Mucosa of descending colon (tissue), 3 donors: ENCODE measurements at regions not wholly inside any gene's neighbourhood (a gene's known extent, or its start where the extent isn't known, plus 50 kb on each side); places are given as distances from the start of the nearest gene placed in this dataset.

Experiments
- ATAC-seq: fragments of 200-7000 bp; cut with Tn5 transposase; one replicate; pipeline ENCODE4 v1.9.1; 2020; ENCODE audit warnings: mild to moderate bottlenecking, moderate library complexity
- DNase-seq, 3 donors: peaks; one replicate each; pipeline ENCODE4 v3.0.0-alpha.2; 2020
- H3K36me3 ChIP-seq: fragments of 200-600 bp; one replicate; pipeline ENCODE4 v1.8.0; 2021; ENCODE audit warnings: low read depth, mild to moderate bottlenecking
- H3K4me1 ChIP-seq: fragments of 200-600 bp; one replicate; pipeline ENCODE4 v1.8.0; 2021; ENCODE audit warnings: low read depth, mild to moderate bottlenecking
- H3K4me3 ChIP-seq: fragments of 200-600 bp; one replicate; pipeline ENCODE4 v1.8.0; 2021; ENCODE audit warnings: mild to moderate bottlenecking
- H3K9me3 ChIP-seq: fragments of 200-600 bp; one replicate; pipeline ENCODE4 v1.8.0; 2021; ENCODE audit warnings: mild to moderate bottlenecking
- intact Hi-C, 2 donors: fragments of 100-400 bp; cut with DNase I in 1 of 2; cut with micrococcal nuclease in 1 of 2; formaldehyde crosslinking; loops; one replicate each; pipeline versions ENCODE4 v1.11.0 to v1.11.1; 2022; cut with DNase I, micrococcal nuclease
- TF ChIP-seq, protein P1 (sequence below): fragments of 200-600 bp; IDR thresholded peaks from one replicate; pipeline ENCODE4 v1.8.0; 2022; ENCODE audit warnings: antibody characterized with exemption, mild to moderate bottlenecking
- donor health status: DM: no; HTN: no; CAD: no; lungs with moderate emphysema.
- donor health status: DM: no; HTN: no; CAD: no.
- donor health status: DM: no; HTN: yes; CAD: no.

GRCh38 chrX:107549504-107549903 lies 78.8 kb upstream of the PRPS1 start:
- H3K4me3 ChIP-seq, result no peak overlapping the region
- intact Hi-C loops, result no loop called here
- TF ChIP-seq, protein P1, sequence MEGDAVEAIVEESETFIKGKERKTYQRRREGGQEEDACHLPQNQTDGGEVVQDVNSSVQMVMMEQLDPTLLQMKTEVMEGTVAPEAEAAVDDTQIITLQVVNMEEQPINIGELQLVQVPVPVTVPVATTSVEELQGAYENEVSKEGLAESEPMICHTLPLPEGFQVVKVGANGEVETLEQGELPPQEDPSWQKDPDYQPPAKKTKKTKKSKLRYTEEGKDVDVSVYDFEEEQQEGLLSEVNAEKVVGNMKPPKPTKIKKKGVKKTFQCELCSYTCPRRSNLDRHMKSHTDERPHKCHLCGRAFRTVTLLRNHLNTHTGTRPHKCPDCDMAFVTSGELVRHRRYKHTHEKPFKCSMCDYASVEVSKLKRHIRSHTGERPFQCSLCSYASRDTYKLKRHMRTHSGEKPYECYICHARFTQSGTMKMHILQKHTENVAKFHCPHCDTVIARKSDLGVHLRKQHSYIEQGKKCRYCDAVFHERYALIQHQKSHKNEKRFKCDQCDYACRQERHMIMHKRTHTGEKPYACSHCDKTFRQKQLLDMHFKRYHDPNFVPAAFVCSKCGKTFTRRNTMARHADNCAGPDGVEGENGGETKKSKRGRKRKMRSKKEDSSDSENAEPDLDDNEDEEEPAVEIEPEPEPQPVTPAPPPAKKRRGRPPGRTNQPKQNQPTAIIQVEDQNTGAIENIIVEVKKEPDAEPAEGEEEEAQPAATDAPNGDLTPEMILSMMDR, result no peak
- no peak for DNase-seq
- H3K4me1 ChIP-seq, result no peaks in the 10 kb centered on the region
- H3K36me3 ChIP-seq, result no peaks in the 10 kb centered on the region
- no peak for ATAC-seq
- no peaks in the 10 kb centered on the region for H3K9me3 ChIP-seq

DNA sequence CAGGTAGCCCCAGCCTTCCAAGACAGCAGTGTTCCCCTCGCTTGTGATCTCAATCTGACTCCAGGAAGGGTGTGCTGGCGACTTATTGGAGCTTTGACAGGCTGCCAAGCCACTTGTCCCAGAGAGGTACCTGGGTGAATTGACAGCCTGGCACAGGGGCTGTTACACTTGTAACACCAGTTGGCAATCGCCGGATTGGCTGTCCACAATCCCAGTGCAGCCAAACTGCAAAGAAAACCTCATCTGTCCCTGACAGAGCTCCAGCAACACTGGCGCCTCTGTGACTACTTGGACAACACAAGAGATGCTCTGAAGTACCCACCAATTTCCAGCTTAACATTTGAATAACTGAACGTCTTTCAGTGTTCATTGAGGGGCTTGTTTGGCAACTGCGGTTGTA lies 76.8 kb upstream of the PRPS1 start:
- DNase-seq, result no peak
- H3K4me3 ChIP-seq, result no peak overlapping the region
- H3K4me1 ChIP-seq, result no peaks in the 10 kb centered on the region
- TF ChIP-seq, protein P1, result no peak
- H3K36me3 ChIP-seq, result no peaks in the 10 kb centered on the region
- intact Hi-C loops, result no loop called here
- H3K9me3 ChIP-seq, result no peaks in the 10 kb centered on the region
- no peak for ATAC-seq

- DNase-seq (no peak), ATAC-seq (no peak)
- Histone ChIP-seq H3K4me3 (no peak overlapping the region), H3K9me3 (no peaks in the 10 kb centered on the region), H3K4me1 (no peaks in the 10 kb centered on the region), H3K36me3 (no peaks in the 10 kb centered on the region)
- TF ChIP-seq, protein P1, result no peak
- intact Hi-C loops, result no loop called here
Measured at GRCh38 chrX:107552930-107553329, 75.4 kb upstream of the PRPS1 start.

DNA sequence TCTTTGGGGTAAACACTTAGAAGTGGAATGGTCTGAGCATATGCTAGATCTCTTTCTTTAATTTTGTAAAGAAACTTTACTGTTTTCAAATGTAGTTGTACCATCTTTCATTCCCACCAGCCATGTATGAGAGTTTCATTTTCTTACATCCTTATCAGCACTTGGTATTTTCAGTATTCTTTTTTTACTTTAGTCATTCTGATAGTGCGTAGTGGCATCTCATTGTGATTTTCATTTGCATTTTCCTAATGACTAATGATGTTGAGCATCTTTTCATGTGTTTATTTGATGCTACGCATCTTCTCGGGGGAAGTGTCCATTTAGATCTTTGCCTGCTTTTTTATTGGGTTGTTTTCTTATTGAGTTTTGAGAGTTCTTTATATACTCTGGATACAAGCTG lies 71.3 kb upstream of the PRPS1 start:
- H3K4me3 ChIP-seq, result no peak overlapping the region
- ATAC-seq (no peak), DNase-seq (no peak)
- intact Hi-C loops, result no loop called here
- no peaks in the 10 kb centered on the region for H3K4me1 ChIP-seq
- TF ChIP-seq, protein P1, result no peak
- H3K36me3 ChIP-seq, result no peaks in the 10 kb centered on the region
- no peaks in the 10 kb centered on the region for H3K9me3 ChIP-seq

DNA sequence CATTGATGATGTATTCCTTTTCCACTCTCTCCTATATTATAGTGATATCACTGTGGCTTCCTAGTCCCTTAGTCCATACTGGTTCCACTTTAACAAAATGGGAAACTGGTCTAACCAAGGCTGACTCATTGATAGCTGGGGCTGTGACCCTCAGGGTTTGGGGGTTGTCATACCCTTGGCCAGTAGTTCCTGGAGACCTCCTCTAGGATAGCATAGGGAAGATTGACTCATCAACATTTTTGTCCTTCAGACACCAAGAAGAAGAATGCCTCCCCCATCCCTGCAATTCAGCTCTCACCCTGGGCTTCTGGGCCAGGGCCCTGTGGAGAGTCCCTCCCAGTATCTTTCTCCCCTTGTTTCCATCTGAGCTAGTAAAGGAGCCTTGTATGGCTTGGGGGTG lies 68.8 kb upstream of the PRPS1 start:
- DNase-seq (no peak), ATAC-seq (no peak)
- Histone ChIP-seq H3K4me1 (no peaks in the 10 kb centered on the region), H3K4me3 (no peak overlapping the region), H3K9me3 (no peaks in the 10 kb centered on the region), H3K36me3 (no peaks in the 10 kb centered on the region)
- TF ChIP-seq, protein P1, result no peak
- intact Hi-C loops, result no loop called here

- H3K4me3 ChIP-seq, result no peak overlapping the region
- intact Hi-C loops, result no loop called here
- TF ChIP-seq, protein P1, result no peak
- H3K9me3 ChIP-seq, result no peaks in the 10 kb centered on the region
- no peaks in the 10 kb centered on the region for H3K4me1 ChIP-seq
- ATAC-seq (no peak), DNase-seq (no peak)
- no peaks in the 10 kb centered on the region for H3K36me3 ChIP-seq
Measured at GRCh38 chrX:107560041-107560440, 68.3 kb upstream of the PRPS1 start.
